HepG2 (cell line): ENCODE measurements at regions not wholly inside any gene's neighbourhood (a gene's known extent, or its start where the extent isn't known, plus 50 kb on each side); places are given as distances from the start of the nearest gene placed in this dataset.

Source experiments
- ATAC-seq: fragments of 200-7000 bp; cut with Tn5 transposase; 3 replicates; pipeline ENCODE4 v1.9.1; 2020; ENCODE audit warnings: mild to moderate bottlenecking, moderate library complexity
- BruUV-seq: library from RNA; stranded (reverse); fragments of 400-500 nt; replicated peaks from 2 replicates; lab custom pipeline; 2021; lab: Mats Ljungman, UMichigan
- CTCF ChIA-PET: fragments of 300-600 bp; formaldehyde crosslinking; extraction: SDS; loops from one replicate; lab custom pipeline; 2021; ENCODE audit warnings: low total read pairs, inconsistent platforms, low intra/inter-chr PET ratio; lab: Yijun Ruan, JAX
- POLR2A ChIA-PET: fragments of 350-600 bp; sonication (Branson Sonifier 250); formaldehyde crosslinking; loops from one replicate; lab custom pipeline; 2020; ENCODE audit warnings: antibody characterized with exemption, inconsistent platforms; lab: Yijun Ruan, JAX
- DNase-seq: peaks from one replicate; pipeline ENCODE4 v3.0.0-alpha.2; 2015; ENCODE audit warnings: low spot score
- FAIRE-seq: peaks from 3 replicates; lab custom pipeline; 2011; peaks lifted over from hg19 to GRCh38; lab: Jason Lieb, UNC
- H2AFZ ChIP-seq: one replicate; pipeline ENCODE4 v1.6.1; 2011; ENCODE audit warnings: low read length, inconsistent platforms
- H3K27ac ChIP-seq: fragments of 300-600 bp; 3 replicates; pipeline ENCODE4 v1.8.0; 2011; ENCODE audit warnings: mixed run types, mild to moderate bottlenecking, mixed read lengths, low read length, inconsistent platforms; ENCODE audit not compliant: insufficient read depth; ENCODE audit errors: extremely low read length
- H3K27me3 ChIP-seq, 2 experiments: fragments of 200-600 bp in 1 of 2; 2 replicates in 1 of 2; 3 replicates in 1 of 2; pipeline versions ENCODE4 v1.6.0 to v1.8.0; 2011; ENCODE audit warnings: low read length in 2 of 2, mild to moderate bottlenecking in 2 of 2, moderate library complexity in 2 of 2, inconsistent platforms in 1 of 2; ENCODE audit not compliant: insufficient read depth in 2 of 2, control insufficient read depth in 1 of 2
- H3K36me3 ChIP-seq, 2 experiments: fragments of 200-600 bp in 1 of 2; replicated peaks in 1 of 2; 2 replicates in 1 of 2; 3 replicates in 1 of 2; pipeline versions ENCODE4 v1.5.1 to v1.8.0; 2011; ENCODE audit warnings: low read length in 2 of 2, inconsistent platforms in 1 of 2; ENCODE audit not compliant: insufficient read depth in 2 of 2, control insufficient read depth in 1 of 2
- H3K4me1 ChIP-seq: 2 replicates; pipeline ENCODE4 v1.5.1; 2012; ENCODE audit warnings: low read length, inconsistent platforms; ENCODE audit not compliant: insufficient read depth
- H3K4me2 ChIP-seq: 2 replicates; pipeline ENCODE4 v1.6.0; 2011; ENCODE audit warnings: low read depth, low read length, inconsistent platforms
- H3K4me3 ChIP-seq, 3 experiments: fragments of 200-600 bp in 1 of 3; sonication (generic), shearing (Covaris generic) in 1 of 3; replicated peaks in 1 of 3; 2 replicates each; pipeline ENCODE4 v1.5.1; 2011 to 2016; ENCODE audit warnings: low read length in 3 of 3, inconsistent platforms in 2 of 3, low read depth in 2 of 3, mild to moderate bottlenecking in 2 of 3, control low read depth in 1 of 3, mixed read lengths in 1 of 3; ENCODE audit not compliant: insufficient read depth in 1 of 3
- H3K79me2 ChIP-seq: one replicate; pipeline ENCODE4 v1.6.1; 2011; ENCODE audit warnings: low read length, inconsistent platforms; ENCODE audit not compliant: insufficient read depth
- H3K9ac ChIP-seq: 2 replicates; pipeline ENCODE4 v1.6.0; 2011; ENCODE audit warnings: mild to moderate bottlenecking, low read depth, low read length, inconsistent platforms; ENCODE audit not compliant: insufficient read depth
- H3K9me3 ChIP-seq: 2 replicates; pipeline ENCODE4 v1.5.1; 2012; ENCODE audit warnings: mild to moderate bottlenecking, low read length
- H4K20me1 ChIP-seq: 2 replicates; pipeline ENCODE4 v1.6.0; 2011; ENCODE audit warnings: inconsistent platforms, mild to moderate bottlenecking, low read length, moderate library complexity; ENCODE audit not compliant: insufficient read depth
- MZF1 ChIP-seq: sonication (generic); formaldehyde crosslinking; IDR thresholded peaks from 2 replicates; pipeline ENCODE4 v1.8.1; 2023; ENCODE audit warnings: mild to moderate bottlenecking, missing genetic modification reagents, borderline replicate concordance
- THYN1 ChIP-seq: sonication (generic); formaldehyde crosslinking; IDR thresholded peaks from 2 replicates; pipeline ENCODE4 v1.8.1; 2023; ENCODE audit warnings: low read depth, mild to moderate bottlenecking, moderate library complexity, missing genetic modification reagents, borderline replicate concordance
- ZBTB40 ChIP-seq, 2 experiments: fragments of 450-650 bp in 1 of 2; sonication (generic) in 1 of 2; formaldehyde crosslinking in 1 of 2; IDR thresholded peaks; 2 replicates each; pipeline versions ENCODE4 v1.6.1 to v1.8.0; 2016 to 2022; ENCODE audit warnings: antibody characterized with exemption in 1 of 2, mild to moderate bottlenecking in 1 of 2, missing genetic modification reagents in 1 of 2
- whole genome bisulfite sequencing: methylation state at CpG from one replicate; pipeline ENCODE4 v1.1.6; 2017; ENCODE audit warnings: low lambda C conversion rate; 5-methylcytosine and 5-hydroxymethylcytosine counted together
- in situ Hi-C: cut with HindIII; loops from 2 replicates; pipeline ENCODE4 v1.10.0; 2017; ENCODE audit warnings: low pct_unique_long_range_greater_than_20kb; ENCODE audit not compliant: extremely low pct_ligation_motif_present
- intact Hi-C: fragments of 100-400 bp; cut with micrococcal nuclease; formaldehyde crosslinking; loops from one replicate; pipeline ENCODE4 v1.10.0; 2022; ENCODE audit not compliant: unreplicated experiment

GRCh38 chr2:222783592-222783991, 77.2 kb upstream of the ACSL3 start:
- Histone ChIP-seq H3K27me3 (no peaks in the 10 kb centered on the region), H3K4me3 (no peak overlapping the region), H2AFZ (no peak overlapping the region), H3K9ac (no peak overlapping the region), H3K4me2 (no peak overlapping the region), H3K4me1 (peaks cover 21% of the 10 kb centered on the region), H3K27ac (no peak overlapping the region)
- intact Hi-C loops: no loop called here
- in situ Hi-C loops: no loop called here
- CTCF ChIA-PET: no interaction called here
- POLR2A ChIA-PET: interaction anchor here (1.5 to 2.2 kb wide), 2 partner anchors 13 to 22 kb away, joined by 4 to 8 read pairs; no protein-coding TSS in a partner anchor
- no peak for DNase-seq
- no peak for TF ChIP-seq MZF1 (CRISPR knock-in tag)
- no peak for TF ChIP-seq ZBTB40 (IDR thresholded peaks at IDR 0.05)
- no peak for TF ChIP-seq ZBTB40 (CRISPR knock-in tag; IDR thresholded peaks at IDR 0.05)
- TF ChIP-seq THYN1: no peak
- TF ChIP-seq, all 625 proteins: peak for 0
- H3K9me3 ChIP-seq: no peaks in the 10 kb centered on the region
- no peaks in the 10 kb centered on the region for H3K36me3 ChIP-seq
- FAIRE-seq: no peak
- H4K20me1 ChIP-seq: no peaks in the 10 kb centered on the region
- BruUV-seq: no TSS peak
- ATAC-seq: no peak
- H3K79me2 ChIP-seq: no peaks in the 10 kb centered on the region
- WGBS: 63% methylated on average over 1 of the region's 1 CpG
